ENCODE measurements at regions not wholly inside any gene's neighbourhood (a gene's known extent, or its start where the extent isn't known, plus 50 kb on each side); places are given as distances from the start of the nearest gene placed in this dataset.

DNA sequence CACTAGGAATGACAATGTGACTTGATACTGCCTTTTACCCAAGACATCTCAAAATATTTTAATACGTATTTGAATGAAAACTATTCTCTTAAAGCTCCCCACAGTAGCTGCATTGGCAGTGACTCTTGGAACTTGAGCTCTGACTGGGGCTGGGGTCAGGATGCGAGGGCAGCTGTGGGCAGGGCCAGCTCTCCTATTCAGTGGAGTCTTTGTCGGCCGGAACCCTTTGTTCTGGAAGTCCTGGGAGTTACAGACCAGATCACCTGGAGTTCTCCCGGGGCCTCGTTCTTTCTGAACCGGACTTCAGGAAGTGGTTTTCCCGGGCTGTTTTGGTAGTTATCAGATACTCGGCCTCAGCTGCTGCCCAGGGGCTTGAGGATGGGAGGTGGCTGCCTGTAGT, 84.9 kb downstream of the NPIPB11 start:
- TF ChIP-seq, protein P1, sequence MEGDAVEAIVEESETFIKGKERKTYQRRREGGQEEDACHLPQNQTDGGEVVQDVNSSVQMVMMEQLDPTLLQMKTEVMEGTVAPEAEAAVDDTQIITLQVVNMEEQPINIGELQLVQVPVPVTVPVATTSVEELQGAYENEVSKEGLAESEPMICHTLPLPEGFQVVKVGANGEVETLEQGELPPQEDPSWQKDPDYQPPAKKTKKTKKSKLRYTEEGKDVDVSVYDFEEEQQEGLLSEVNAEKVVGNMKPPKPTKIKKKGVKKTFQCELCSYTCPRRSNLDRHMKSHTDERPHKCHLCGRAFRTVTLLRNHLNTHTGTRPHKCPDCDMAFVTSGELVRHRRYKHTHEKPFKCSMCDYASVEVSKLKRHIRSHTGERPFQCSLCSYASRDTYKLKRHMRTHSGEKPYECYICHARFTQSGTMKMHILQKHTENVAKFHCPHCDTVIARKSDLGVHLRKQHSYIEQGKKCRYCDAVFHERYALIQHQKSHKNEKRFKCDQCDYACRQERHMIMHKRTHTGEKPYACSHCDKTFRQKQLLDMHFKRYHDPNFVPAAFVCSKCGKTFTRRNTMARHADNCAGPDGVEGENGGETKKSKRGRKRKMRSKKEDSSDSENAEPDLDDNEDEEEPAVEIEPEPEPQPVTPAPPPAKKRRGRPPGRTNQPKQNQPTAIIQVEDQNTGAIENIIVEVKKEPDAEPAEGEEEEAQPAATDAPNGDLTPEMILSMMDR (IDR thresholded peaks at IDR 0.05) = no peak
- no peak for TF ChIP-seq EZH2 (IDR thresholded peaks at IDR 0.05)
- TF ChIP-seq EZH2phosphoT487 (IDR thresholded peaks at IDR 0.05) = no peak
